ENCODE measurements at regions not wholly inside any gene's neighbourhood (a gene's known extent, or its start where the extent isn't known, plus 50 kb on each side); places are given as distances from the start of the nearest gene placed in this dataset.

GRCh38 chr4:137587796-137588195 is 55.5 kb upstream of the PCDH18 start:
- TF ChIP-seq EP300 (IDR thresholded peaks at IDR 0.05): no peak
- no peak for TF ChIP-seq POLR2A (IDR thresholded peaks at IDR 0.05)

Data from suprapubic skin (tissue), 2 donors.